ENCODE measurements at regions not wholly inside any gene's neighbourhood (a gene's known extent, or its start where the extent isn't known, plus 50 kb on each side); places are given as distances from the start of the nearest gene placed in this dataset.

- no peak for TF ChIP-seq CTCF (conservative IDR thresholded peaks at IDR 0.05; ENCODE audit: low read length)
- TF ChIP-seq EZH2phosphoT487 (IDR thresholded peaks at IDR 0.05; ENCODE audit: borderline replicate concordance, low read depth, low read length), result no peak
These were observed 146.8 kb upstream of the DIO2 start for GRCh38 chr14:80358112-80358511.
